Limb (tissue), 2 donors: ENCODE measurements at regions not wholly inside any gene's neighbourhood (a gene's known extent, or its start where the extent isn't known, plus 50 kb on each side); places are given as distances from the start of the nearest gene placed in this dataset.
A peak's percentile ranks its signal among the peaks of the same experiment; 100 is the strongest.
"Not testable (repeated sequence)": the region's sequence is repeated elsewhere in the genome, so short reads cannot be mapped to it uniquely, and the experiment has no call there.

Experiments
- DNase-seq, 2 donors: peaks; one replicate each; pipeline ENCODE4 v3.0.0-alpha.2; 2016; ENCODE audit errors: extremely low spot score in 2 of 2

- no peak for DNase-seq
Measured at GRCh38 chr6:170003451-170004160, 252.2 kb downstream of the ERMARD start.

GRCh38 chr6:170003027-170003426 lies 251.6 kb downstream of the ERMARD start:
- no peak for DNase-seq

- DNase-seq = not testable (repeated sequence)
Measured at GRCh38 chr6:170001782-170002181, 250.4 kb downstream of the ERMARD start.

- no peak for DNase-seq
Measured at GRCh38 chr6:170000071-170000843, 248.8 kb downstream of the ERMARD start.

- no peak for DNase-seq
Measured at GRCh38 chr6:169999367-169999766, 247.9 kb downstream of the ERMARD start.

- no peak for DNase-seq
Measured at GRCh38 chr6:169998457-169998856, 247.0 kb downstream of the ERMARD start.

- peak in 1 of 2 donors; percentile 20 for DNase-seq
Measured at GRCh38 chr6:169997930-169998218, 246.5 kb downstream of the ERMARD start.

GRCh38 chr6:169997187-169997929 lies 245.9 kb downstream of the ERMARD start:
- DNase-seq = no peak

- DNase-seq = no peak
Measured at GRCh38 chr6:169996378-169997051, 245.1 kb downstream of the ERMARD start.

- no peak for DNase-seq
Measured at GRCh38 chr6:169994739-169995138, 243.3 kb downstream of the ERMARD start.

GRCh38 chr6:169993861-169994481 lies 242.5 kb downstream of the ERMARD start:
- peak in 1 of 2 donors; percentile 23 for DNase-seq

- DNase-seq = no peak
Measured at GRCh38 chr6:169991913-169992312, 240.5 kb downstream of the ERMARD start.

GRCh38 chr6:169991031-169991390 lies 239.6 kb downstream of the ERMARD start:
- DNase-seq = no peak

GRCh38 chr6:169990095-169991030 lies 238.9 kb downstream of the ERMARD start:
- DNase-seq = peak in 1 of 2 donors; percentile 21

GRCh38 chr6:169989594-169989993 lies 238.2 kb downstream of the ERMARD start:
- no peak for DNase-seq

GRCh38 chr6:169988769-169989550 lies 237.5 kb downstream of the ERMARD start:
- no peak for DNase-seq

- DNase-seq = no peak
Measured at GRCh38 chr6:169986848-169987498, 235.6 kb downstream of the ERMARD start.

- no peak for DNase-seq
Measured at GRCh38 chr6:169986171-169986847, 234.9 kb downstream of the ERMARD start.
